A549 (cell line): ENCODE measurements at regions not wholly inside any gene's neighbourhood (a gene's known extent, or its start where the extent isn't known, plus 50 kb on each side); places are given as distances from the start of the nearest gene placed in this dataset.

Source experiments
- BHLHE40 ChIP-seq: IDR thresholded peaks from 2 replicates; pipeline ENCODE4 v1.6.1; 2012; ENCODE audit warnings: low read depth, low read length, inconsistent platforms
- CBX2 ChIP-seq: fragments of 200-600 bp; sonication (generic); IDR thresholded peaks from 2 replicates; pipeline ENCODE4 v1.6.1; 2016; ENCODE audit warnings: low read depth, mild to moderate bottlenecking, borderline replicate concordance
- CBX8 ChIP-seq: fragments of 200-600 bp; sonication (generic); IDR thresholded peaks from 2 replicates; pipeline ENCODE4 v1.6.1; 2016
- CHD2 ChIP-seq: fragments of 150-350 bp; IDR thresholded peaks from 2 replicates; pipeline ENCODE4 v1.6.1; 2014; ENCODE audit warnings: low read length; ENCODE audit not compliant: partially characterized antibody
- KDM5A ChIP-seq: fragments of 200-600 bp; sonication (generic); IDR thresholded peaks from 2 replicates; pipeline ENCODE4 v1.6.1; 2016; ENCODE audit warnings: antibody characterized with exemption, mild to moderate bottlenecking
- MAX ChIP-seq: IDR thresholded peaks from 2 replicates; pipeline ENCODE4 v1.6.1; 2012
- POLR2A ChIP-seq: IDR thresholded peaks from 2 replicates; pipeline ENCODE4 v1.6.1; 2012; ENCODE audit warnings: mild to moderate bottlenecking, low read length
- RAD21 ChIP-seq, 2 experiments: fragments of >200 bp in 1 of 2; sonication (Bioruptor Twin) in 1 of 2; formaldehyde crosslinking in 1 of 2; IDR thresholded peaks in 1 of 2; conservative IDR thresholded peaks in 1 of 2; 2 replicates in 1 of 2; 3 replicates in 1 of 2; pipeline ENCODE4 v1.6.1; 2012 to 2018; ENCODE audit warnings: inconsistent platforms in 1 of 2
- RFX5 ChIP-seq: fragments of 450-650 bp; IDR thresholded peaks from 2 replicates; pipeline ENCODE4 v1.7.1; 2014; ENCODE audit warnings: antibody characterized with exemption, mild to moderate bottlenecking, moderate library complexity
- ZFP36 ChIP-seq: fragments of 450-650 bp; IDR thresholded peaks from 2 replicates; pipeline ENCODE4 v1.6.1; 2014; ENCODE audit warnings: borderline replicate concordance; ENCODE audit not compliant: partially characterized antibody
- ZNF302 ChIP-seq: fragments of 250-450 bp; sonication (Bioruptor Pico); IDR thresholded peaks from 2 replicates; pipeline ENCODE4 v1.9.0; 2021; ENCODE audit warnings: inconsistent platforms, mild to moderate bottlenecking, moderate library complexity
- TF ChIP-seq, protein P1 (sequence below): fragments of >200 bp; sonication (Bioruptor Twin); formaldehyde crosslinking; IDR thresholded peaks from 3 replicates; pipeline ENCODE4 v1.5.1; 2016
- TF ChIP-seq, protein P2 (sequence below): fragments of 450-650 bp; IDR thresholded peaks from 2 replicates; pipeline ENCODE4 v1.6.1; 2014; ENCODE audit warnings: antibody characterized with exemption

GRCh38 chr2:240202586-240202985 lies 62.1 kb upstream of the OTOS start:
- TF ChIP-seq CHD2 (no peak), ZFP36 (no peak), BHLHE40 (no peak), MAX (no peak), KDM5A (no peak), RAD21 (conservative IDR thresholded peaks at IDR 0.05 in 1 of 2, IDR thresholded peaks at IDR 0.05 in 1 of 2) (no peak), CBX8 (no peak), POLR2A (no peak), ZNF302 (CRISPR knock-in tag) (no peak), RFX5 (no peak), CBX2 (no peak)
- TF ChIP-seq, protein P1, sequence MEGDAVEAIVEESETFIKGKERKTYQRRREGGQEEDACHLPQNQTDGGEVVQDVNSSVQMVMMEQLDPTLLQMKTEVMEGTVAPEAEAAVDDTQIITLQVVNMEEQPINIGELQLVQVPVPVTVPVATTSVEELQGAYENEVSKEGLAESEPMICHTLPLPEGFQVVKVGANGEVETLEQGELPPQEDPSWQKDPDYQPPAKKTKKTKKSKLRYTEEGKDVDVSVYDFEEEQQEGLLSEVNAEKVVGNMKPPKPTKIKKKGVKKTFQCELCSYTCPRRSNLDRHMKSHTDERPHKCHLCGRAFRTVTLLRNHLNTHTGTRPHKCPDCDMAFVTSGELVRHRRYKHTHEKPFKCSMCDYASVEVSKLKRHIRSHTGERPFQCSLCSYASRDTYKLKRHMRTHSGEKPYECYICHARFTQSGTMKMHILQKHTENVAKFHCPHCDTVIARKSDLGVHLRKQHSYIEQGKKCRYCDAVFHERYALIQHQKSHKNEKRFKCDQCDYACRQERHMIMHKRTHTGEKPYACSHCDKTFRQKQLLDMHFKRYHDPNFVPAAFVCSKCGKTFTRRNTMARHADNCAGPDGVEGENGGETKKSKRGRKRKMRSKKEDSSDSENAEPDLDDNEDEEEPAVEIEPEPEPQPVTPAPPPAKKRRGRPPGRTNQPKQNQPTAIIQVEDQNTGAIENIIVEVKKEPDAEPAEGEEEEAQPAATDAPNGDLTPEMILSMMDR = no peak
- TF ChIP-seq, protein P2, sequence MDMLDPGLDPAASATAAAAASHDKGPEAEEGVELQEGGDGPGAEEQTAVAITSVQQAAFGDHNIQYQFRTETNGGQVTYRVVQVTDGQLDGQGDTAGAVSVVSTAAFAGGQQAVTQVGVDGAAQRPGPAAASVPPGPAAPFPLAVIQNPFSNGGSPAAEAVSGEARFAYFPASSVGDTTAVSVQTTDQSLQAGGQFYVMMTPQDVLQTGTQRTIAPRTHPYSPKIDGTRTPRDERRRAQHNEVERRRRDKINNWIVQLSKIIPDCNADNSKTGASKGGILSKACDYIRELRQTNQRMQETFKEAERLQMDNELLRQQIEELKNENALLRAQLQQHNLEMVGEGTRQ = no peak
